ENCODE measurements at regions not wholly inside any gene's neighbourhood (a gene's known extent, or its start where the extent isn't known, plus 50 kb on each side); places are given as distances from the start of the nearest gene placed in this dataset.

GRCh38 chr20:60959971-60960370 is 292.1 kb upstream of the CDH4 start:
- TF ChIP-seq POLR2AphosphoS5 (IDR thresholded peaks at IDR 0.05; ENCODE audit: low read depth, low read length): no peak
- TF ChIP-seq, protein P1, sequence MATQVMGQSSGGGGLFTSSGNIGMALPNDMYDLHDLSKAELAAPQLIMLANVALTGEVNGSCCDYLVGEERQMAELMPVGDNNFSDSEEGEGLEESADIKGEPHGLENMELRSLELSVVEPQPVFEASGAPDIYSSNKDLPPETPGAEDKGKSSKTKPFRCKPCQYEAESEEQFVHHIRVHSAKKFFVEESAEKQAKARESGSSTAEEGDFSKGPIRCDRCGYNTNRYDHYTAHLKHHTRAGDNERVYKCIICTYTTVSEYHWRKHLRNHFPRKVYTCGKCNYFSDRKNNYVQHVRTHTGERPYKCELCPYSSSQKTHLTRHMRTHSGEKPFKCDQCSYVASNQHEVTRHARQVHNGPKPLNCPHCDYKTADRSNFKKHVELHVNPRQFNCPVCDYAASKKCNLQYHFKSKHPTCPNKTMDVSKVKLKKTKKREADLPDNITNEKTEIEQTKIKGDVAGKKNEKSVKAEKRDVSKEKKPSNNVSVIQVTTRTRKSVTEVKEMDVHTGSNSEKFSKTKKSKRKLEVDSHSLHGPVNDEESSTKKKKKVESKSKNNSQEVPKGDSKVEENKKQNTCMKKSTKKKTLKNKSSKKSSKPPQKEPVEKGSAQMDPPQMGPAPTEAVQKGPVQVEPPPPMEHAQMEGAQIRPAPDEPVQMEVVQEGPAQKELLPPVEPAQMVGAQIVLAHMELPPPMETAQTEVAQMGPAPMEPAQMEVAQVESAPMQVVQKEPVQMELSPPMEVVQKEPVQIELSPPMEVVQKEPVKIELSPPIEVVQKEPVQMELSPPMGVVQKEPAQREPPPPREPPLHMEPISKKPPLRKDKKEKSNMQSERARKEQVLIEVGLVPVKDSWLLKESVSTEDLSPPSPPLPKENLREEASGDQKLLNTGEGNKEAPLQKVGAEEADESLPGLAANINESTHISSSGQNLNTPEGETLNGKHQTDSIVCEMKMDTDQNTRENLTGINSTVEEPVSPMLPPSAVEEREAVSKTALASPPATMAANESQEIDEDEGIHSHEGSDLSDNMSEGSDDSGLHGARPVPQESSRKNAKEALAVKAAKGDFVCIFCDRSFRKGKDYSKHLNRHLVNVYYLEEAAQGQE (IDR thresholded peaks at IDR 0.05; ENCODE audit: insufficient read depth in 1 of 2, low read depth in 2 of 2, low read length in 2 of 2): no peak
- no peak for TF ChIP-seq TAF1 (IDR thresholded peaks at IDR 0.05; ENCODE audit: borderline replicate concordance, insufficient read depth, low read length)

Data from PFSK-1 (cell line).